Right ventricle myocardium inferior (tissue), 1 donor: ENCODE measurements at regions not wholly inside any gene's neighbourhood (a gene's known extent, or its start where the extent isn't known, plus 50 kb on each side); places are given as distances from the start of the nearest gene placed in this dataset.
"Not testable (repeated sequence)": the region's sequence is repeated elsewhere in the genome, so short reads cannot be mapped to it uniquely, and the experiment has no call there.

ENCODE experiments used
- ATAC-seq: fragments of 200-7000 bp; cut with Tn5 transposase; one replicate; pipeline ENCODE4 v1.9.1; 2020; ENCODE audit warnings: mild to moderate bottlenecking, moderate library complexity
- DNase-seq: peaks from one replicate; pipeline ENCODE4 v3.0.0; 2021; ENCODE audit errors: missing footprints
- intact Hi-C: fragments of 100-400 bp; cut with DNase I; formaldehyde crosslinking; loops from one replicate; pipeline ENCODE4 v1.11.0; 2022
- donor health status: DM: no; HTN: yes; CAD: no; lungs with severe emphysema.

DNA sequence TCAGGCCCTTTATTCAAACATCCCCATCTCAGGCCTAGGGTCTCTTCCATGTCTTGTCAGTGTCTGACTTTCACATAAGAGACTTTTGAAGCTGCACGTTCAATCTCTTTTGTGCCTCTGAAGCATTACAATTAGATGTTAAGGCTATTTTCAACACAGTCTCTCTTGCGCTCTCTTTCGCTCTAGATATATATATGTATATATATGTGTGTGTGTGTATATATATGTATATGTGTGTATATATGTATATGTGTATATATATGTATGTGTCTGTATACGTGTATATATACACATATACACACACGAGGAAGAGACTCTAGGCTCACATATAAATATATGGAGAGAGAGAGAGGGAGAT lies 162.5 kb upstream of the RNPC3 start:
- DNase-seq: no peak
- no peak for ATAC-seq
- intact Hi-C loops: no loop called here

DNA sequence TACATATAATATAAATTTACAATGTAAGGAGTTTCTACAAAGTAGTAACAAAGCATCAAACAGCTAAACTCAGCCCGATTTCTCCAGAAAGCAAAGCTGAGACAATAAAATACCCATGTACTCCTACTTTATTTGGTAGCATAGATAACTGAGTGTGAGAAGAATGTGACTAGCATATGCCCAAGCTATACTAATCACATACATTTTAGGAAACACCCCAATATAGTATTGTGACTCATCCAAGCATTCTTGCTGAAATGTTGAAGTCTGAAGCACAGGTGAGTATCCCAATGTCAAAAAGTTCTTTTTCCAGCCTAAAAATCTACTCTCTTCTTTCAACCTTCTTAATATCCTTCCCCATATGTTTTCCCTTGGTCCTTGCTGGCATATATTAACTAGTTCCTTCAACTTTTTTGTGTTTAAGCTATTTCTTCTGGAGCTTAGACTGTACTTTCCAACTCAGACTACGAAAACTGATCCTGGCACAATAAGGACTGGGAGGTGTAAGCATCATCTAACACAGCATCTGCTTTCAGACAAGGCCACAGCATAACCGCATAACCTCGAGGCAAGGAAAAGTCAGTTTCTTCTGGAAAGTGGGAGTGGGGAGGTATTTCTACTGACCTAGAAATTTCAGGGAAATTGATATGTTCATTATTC lies 163.0 kb upstream of the RNPC3 start:
- intact Hi-C loops: no loop called here
- ATAC-seq (no peak), DNase-seq (no peak)

DNA sequence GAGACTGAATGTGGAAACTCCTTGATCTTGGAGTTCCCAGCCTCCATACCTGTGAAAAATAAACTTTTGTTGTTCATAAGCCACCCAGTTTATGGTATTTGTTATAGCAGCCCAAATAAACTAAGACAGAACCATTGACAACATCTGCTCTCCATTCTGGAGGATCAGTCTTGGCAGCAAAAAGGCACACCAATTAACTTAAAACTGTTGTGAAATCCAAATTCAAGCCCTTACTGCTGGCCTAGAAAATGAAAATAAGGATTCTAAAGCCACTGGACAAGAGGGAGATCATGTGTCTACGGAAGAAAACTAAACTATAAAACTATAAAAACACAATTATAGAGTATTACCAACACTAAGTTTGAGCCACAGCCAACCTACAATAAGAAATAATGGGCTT lies 172.1 kb upstream of the RNPC3 start:
- ATAC-seq (no peak), DNase-seq (no peak)
- intact Hi-C loops: no loop called here

GRCh38 chr1:103348136-103348535 lies 177.4 kb upstream of the RNPC3 start:
- ATAC-seq: no peak
- intact Hi-C loops: no loop called here
- no peak for DNase-seq

GRCh38 chr1:103344930-103345329 lies 180.6 kb upstream of the RNPC3 start:
- DNase-seq (no peak), ATAC-seq (no peak)
- intact Hi-C loops: no loop called here

GRCh38 chr1:103341377-103341880 lies 184.1 kb upstream of the RNPC3 start:
- intact Hi-C loops: no loop called here
- ATAC-seq: no peak
- no peak for DNase-seq

DNA sequence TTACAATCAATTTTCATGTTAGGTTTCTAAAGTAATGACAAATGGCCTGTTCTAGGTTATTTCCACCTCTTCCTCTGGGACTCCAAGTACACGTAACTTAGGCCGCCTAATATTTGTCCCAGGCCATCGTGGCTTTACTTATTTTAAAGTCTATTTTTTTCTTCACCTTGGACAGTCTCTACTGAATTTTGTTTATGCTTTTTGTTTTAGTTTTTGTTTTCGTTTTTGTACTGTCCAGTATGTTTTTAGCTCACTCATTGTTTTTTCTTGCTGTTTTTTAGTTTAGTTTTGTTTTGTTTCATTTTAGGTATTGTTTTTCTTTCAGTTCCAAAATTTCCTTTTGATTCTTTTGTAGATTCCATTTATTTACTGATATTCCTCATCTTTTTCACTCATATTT lies 187.7 kb upstream of the RNPC3 start:
- intact Hi-C loops: no loop called here
- no peak for DNase-seq
- ATAC-seq: no peak

DNA sequence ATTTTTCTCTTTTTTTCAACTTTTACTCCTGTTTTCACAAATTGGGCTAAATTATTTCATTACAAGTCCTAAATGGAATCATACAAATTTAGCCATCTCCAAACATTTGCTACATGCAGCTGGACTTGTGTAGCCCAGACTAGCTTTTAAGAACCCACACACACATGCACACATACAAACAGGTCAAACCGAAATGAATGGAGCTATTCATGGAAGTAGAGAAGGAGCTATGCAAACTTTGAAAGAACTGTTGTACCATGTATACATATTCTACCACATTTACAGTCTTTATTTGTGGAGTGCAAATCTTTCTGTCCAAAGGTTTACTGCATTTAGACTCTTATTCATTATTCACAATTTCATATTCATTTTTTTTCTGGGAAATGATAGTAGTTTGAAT lies 189.1 kb upstream of the RNPC3 start:
- no peak for DNase-seq
- intact Hi-C loops: no loop called here
- no peak for ATAC-seq

DNA sequence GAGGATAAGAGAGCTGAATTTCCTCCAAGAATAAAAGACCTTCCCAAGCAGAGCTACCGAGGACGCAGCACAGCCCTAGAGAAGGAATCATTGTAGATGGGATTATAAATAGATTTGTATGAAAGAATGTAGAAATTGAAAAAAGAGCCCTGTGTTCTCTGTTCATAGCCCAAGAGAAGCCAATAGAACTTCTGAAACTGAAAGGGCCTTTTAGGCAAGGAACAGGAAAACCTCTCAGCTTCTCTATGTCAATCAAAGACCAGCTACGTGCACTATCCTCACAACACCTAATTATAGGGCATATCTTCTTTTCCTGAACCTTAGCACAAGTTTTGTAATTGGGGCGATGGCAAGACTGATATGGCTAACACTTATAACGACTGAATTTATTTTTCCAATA lies 192.4 kb upstream of the RNPC3 start:
- ATAC-seq: no peak
- no peak for DNase-seq

GRCh38 chr1:103327054-103327719 lies 198.3 kb upstream of the RNPC3 start:
- ATAC-seq: no peak
- intact Hi-C loops: no loop called here
- no peak for DNase-seq

More for the DNA sequence above, 192.4 kb upstream of the RNPC3 start:
- intact Hi-C loops: no loop called here

- DNase-seq (no peak), ATAC-seq (no peak)
- intact Hi-C loops: no loop called here
Measured at GRCh38 chr1:103326595-103326994, 198.9 kb upstream of the RNPC3 start.

- DNase-seq (no peak), ATAC-seq (no peak)
- intact Hi-C loops: no loop called here
Measured at GRCh38 chr1:103309786-103310185, 201.5 kb upstream of the COL11A1 start.

GRCh38 chr1:103307751-103308150 lies 199.4 kb upstream of the COL11A1 start:
- DNase-seq (no peak), ATAC-seq (no peak)
- intact Hi-C loops: no loop called here

- DNase-seq: no peak
- ATAC-seq: no peak
- intact Hi-C loops: no loop called here
Measured at GRCh38 chr1:103283841-103284669, 175.7 kb upstream of the COL11A1 start.

- DNase-seq (no peak), ATAC-seq (no peak)
- intact Hi-C loops: no loop called here
Measured at GRCh38 chr1:103283371-103283770, 175.0 kb upstream of the COL11A1 start.

- ATAC-seq (no peak), DNase-seq (no peak)
- intact Hi-C loops: no loop called here
Measured at GRCh38 chr1:103275725-103276124, 167.4 kb upstream of the COL11A1 start.

DNA sequence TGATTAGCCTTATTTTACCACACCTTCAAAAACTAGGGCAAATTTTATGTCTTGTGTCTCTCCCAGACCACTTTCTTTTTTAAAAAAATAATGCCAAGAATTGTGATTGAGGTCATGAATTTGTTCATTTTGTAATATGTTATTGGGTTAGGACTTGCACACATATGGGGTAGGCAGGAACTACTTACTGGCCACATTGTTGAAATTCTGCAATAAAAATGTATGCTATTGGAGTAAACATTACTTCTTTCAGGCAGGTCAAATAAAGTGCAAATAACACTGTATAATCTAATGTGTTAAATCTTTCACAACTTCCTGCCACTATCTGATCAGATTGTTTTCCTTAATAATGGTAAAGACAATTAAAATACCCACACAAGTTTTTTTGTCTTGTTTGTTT lies 166.6 kb upstream of the COL11A1 start:
- intact Hi-C loops: no loop called here

GRCh38 chr1:103273106-103273505 lies 164.8 kb upstream of the COL11A1 start:
- ATAC-seq: no peak
- intact Hi-C loops: no loop called here
- DNase-seq: no peak

More for the DNA sequence above, 166.6 kb upstream of the COL11A1 start:
- DNase-seq: no peak
- ATAC-seq: no peak

GRCh38 chr1:103271471-103271870 lies 163.1 kb upstream of the COL11A1 start:
- DNase-seq, intact Hi-C loops, ATAC-seq: not testable (repeated sequence)

DNA sequence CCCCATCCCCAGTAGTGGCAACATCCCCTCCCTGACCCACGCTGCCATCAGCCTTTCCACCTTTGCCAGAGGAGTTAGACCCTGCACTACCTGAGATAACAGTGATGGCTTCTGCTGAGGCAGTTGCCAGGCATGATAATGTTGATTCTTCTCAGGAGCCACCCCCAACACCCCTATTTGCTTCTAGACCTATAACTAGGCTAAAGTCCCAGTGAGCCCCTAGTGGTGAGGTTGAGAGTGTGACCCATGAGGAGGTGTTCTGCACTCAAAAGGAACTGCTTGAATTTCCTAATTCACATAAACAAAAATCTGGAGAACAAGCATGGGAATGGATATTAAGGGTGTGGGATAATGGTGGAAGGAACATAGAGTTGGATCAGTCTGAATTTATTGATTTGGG lies 159.6 kb upstream of the COL11A1 start:
- no peak for ATAC-seq
- no peak for DNase-seq
- intact Hi-C loops: no loop called here
